ENCODE measurements at regions not wholly inside any gene's neighbourhood (a gene's known extent, or its start where the extent isn't known, plus 50 kb on each side); places are given as distances from the start of the nearest gene placed in this dataset.

DNA sequence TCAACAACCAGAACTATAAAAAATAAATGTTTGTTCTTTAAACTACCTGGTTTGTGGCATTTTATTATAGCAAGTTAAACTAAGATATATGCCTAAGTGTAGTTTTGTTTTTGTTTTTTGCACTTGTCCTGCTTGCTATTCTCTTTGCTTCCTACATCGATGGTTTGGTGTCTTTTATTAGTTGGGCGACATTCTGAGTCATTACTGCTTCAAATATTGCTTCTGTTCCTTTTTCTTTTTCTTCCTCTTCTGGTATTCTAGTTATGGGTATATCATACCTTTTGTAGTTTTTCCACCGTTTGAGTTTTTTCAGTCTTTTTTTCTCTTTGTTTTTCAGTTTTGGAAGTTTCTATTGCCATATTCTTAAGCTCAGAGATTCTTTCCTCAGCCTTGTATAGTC, 86.9 kb downstream of the MACIR start:
- no peak for DNase-seq (ENCODE audit: low spot score)

DNA sequence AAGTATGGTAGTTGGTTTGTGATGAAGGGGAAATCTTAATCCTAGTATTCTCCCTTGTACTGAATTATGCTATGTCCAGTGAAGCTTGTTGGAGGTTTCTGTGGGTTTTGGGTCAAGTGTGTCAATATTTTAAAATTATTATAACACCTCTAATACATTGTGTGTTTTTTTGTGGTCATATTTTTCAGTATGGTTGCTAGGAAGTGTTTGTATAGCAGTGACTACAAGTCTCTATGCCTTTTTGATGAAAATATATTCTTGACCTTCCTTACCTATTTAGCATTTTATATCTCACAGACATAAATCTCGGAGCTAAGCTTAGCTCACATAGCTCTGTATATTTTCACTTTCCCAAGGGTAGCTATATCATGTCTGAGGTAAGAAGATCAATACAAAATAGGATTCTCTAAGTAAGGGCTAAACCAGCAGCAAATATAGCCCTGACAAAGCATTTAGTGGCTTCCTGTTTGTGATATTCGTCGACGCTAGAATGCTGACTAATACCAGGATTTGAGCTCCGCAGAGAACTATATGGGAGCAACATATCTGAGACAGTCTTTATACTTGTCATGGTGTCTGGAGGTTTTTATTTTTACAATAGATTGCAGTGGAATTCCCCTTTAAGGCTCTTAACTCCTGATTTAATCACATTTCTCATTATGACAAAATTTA, 82.3 kb downstream of the MACIR start:
- DNase-seq (ENCODE audit: low spot score), result no peak

DNA sequence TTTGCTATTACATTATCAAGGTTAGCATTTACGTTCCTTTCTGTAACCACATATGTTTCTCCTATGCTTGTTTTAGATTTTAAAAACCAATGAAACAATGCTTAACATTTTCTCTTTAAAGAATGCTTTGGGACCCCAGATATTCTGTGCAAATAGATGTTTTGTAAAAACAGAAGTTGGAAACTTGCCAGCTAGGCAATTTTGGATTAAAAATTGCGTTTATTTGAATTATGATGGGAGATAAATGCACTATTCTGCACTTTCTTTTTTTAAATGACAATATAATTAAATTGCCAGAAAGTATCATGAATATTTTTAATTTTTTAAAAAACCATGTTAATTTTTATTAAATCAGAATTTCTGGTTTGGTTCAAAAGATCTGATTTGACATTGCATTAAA, 81.6 kb downstream of the MACIR start:
- no peak for DNase-seq (ENCODE audit: low spot score)

DNA sequence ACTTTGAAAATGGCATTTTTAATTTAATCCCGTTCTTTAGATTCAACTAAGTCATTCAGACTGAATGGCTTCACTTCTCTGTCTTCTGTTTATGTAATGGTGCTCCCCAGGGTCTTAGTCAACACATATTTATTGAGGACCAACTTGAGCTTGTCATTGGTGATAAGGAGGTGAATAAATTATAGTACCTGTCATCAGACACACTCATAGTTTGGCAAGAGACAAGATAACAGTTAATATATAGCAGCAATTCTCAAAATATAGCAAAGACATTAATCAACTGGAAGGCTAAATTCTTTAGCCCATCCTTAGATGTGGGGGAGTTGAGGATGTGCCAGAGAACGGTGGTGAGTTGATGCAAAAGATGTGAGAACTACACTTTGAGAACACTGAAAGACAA, 78.4 kb downstream of the MACIR start:
- DNase-seq (ENCODE audit: low spot score), result no peak

DNA sequence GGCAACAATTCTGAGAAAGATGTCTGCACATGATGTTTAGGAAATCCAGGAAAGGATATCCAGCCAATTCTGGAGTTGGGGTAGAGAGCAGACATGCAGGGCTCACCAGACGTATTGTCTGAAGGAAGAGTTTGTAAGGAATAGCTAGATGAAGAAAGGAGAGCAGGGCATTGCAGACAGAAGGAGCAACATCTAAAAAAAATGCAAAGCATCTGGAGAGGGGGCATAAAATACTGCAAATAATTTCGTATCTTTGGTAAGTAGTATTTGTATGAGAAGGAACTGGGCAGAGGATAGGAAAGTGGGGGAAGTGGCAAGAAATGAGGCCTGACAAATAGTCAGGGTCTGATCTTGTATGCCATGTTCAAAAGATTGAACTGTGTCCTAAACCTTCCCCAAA, 74.8 kb downstream of the MACIR start:
- no peak for DNase-seq (ENCODE audit: low spot score)

DNA sequence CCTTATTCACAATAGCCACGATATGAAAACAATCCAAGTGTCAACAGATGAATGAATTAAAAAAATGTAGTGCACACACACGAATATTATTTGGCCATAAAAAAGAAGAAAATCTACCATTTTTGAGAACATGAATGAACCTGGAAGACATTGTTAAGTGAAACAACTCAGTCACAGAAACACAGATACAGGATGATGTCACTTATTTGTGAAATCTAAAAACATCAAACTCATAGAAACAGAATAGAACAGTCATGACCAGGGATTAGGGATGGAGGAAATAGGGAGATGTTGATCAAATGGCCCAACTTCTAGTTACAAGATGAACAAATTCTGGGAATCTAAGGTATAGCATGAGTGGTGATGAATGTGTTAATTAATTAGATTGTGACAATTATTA, 72.3 kb downstream of the MACIR start:
- DNase-seq (ENCODE audit: low spot score), result no peak

All from globus pallidus (tissue), 1 donor.